ENCODE measurements at regions not wholly inside any gene's neighbourhood (a gene's known extent, or its start where the extent isn't known, plus 50 kb on each side); places are given as distances from the start of the nearest gene placed in this dataset.

GRCh38 chr2:72008608-72009007 is 139.1 kb downstream of the CYP26B1 start:
- TF ChIP-seq CTCF (IDR thresholded peaks at IDR 0.05) (no peak), POLR2A (IDR thresholded peaks at IDR 0.05) (no peak), POLR2AphosphoS5 (IDR thresholded peaks at IDR 0.05) (no peak)

Measured in stomach (tissue), 4 donors.